HEK293 (cell line): ENCODE measurements at regions not wholly inside any gene's neighbourhood (a gene's known extent, or its start where the extent isn't known, plus 50 kb on each side); places are given as distances from the start of the nearest gene placed in this dataset.
"Not testable (repeated sequence)": the region's sequence is repeated elsewhere in the genome, so short reads cannot be mapped to it uniquely, and the experiment has no call there.

Source experiments
- CTCF ChIA-PET: fragments of 350-600 bp; formaldehyde crosslinking; extraction: SDS; loops from one replicate; lab custom pipeline; 2021; ENCODE audit warnings: antibody characterized with exemption; lab: Yijun Ruan, JAX
- POLR2A ChIA-PET: fragments of 300-600 bp; formaldehyde crosslinking; extraction: SDS; loops from one replicate; lab custom pipeline; 2020; ENCODE audit warnings: antibody characterized with exemption, inconsistent platforms; lab: Yijun Ruan, JAX
- H3K27ac ChIP-seq: fragments of 200-500 bp; sonication (Bioruptor generic); 2 replicates; pipeline ENCODE4 v1.5.1; 2014; ENCODE audit warnings: low read depth, low read length, control low read depth, inconsistent platforms; ENCODE audit errors: extremely low read depth
- H3K36me3 ChIP-seq, 2 experiments: fragments of 200-500 bp in 1 of 2; sonication (Bioruptor generic) in 1 of 2; 1 replicate in 1 of 2; 2 replicates in 1 of 2; pipeline ENCODE4 v1.5.1; 2014 to 2017; ENCODE audit warnings: inconsistent platforms in 2 of 2, low read length in 2 of 2; ENCODE audit not compliant: control insufficient read depth in 2 of 2, insufficient read depth in 1 of 2
- H3K4me1 ChIP-seq: fragments of 200-500 bp; sonication (Bioruptor generic); 2 replicates; pipeline ENCODE4 v1.5.1; 2014; ENCODE audit warnings: mild to moderate bottlenecking, low read length, inconsistent platforms; ENCODE audit not compliant: control insufficient read depth, insufficient read depth
- H3K4me3 ChIP-seq: 2 replicates; pipeline ENCODE4 v1.5.1; 2011; ENCODE audit warnings: low read depth, mild to moderate bottlenecking, control low read depth, low read length, moderate library complexity
- H3K9me3 ChIP-seq: fragments of 200-500 bp; sonication (Bioruptor generic); 2 replicates; pipeline ENCODE4 v1.5.1; 2014; ENCODE audit warnings: low read depth, low read length, inconsistent platforms; ENCODE audit not compliant: control insufficient read depth, insufficient read depth
- ZFP3 ChIP-seq: fragments of 450-650 bp; formaldehyde crosslinking; IDR thresholded peaks from 2 replicates; pipeline ENCODE4 v1.5.1; 2016; ENCODE audit warnings: low read depth, missing biosample characterization, missing genetic modification characterization

DNA sequence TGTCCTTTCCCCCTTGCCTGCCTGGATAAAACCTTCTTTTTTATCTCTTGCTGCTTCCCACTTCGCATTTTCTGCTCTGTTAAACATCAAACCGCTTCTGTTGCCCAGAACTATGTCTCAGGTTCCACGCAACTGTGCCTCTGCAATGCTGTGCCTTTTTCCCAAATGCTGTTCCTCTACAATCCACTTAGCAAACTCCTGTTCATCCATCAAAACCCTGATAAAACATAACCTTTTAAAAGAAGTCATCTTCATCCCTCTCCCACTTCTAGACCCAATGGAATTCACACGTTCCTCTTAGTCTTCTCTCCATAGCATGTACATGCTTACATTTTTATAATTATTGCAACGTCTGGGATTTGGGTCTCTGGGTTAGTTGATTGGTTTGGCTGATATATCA, 111.9 kb upstream of the RRN3 start:
- H3K4me1 ChIP-seq, H3K36me3 ChIP-seq, H3K27ac ChIP-seq, CTCF ChIA-PET, POLR2A ChIA-PET, H3K9me3 ChIP-seq, H3K4me3 ChIP-seq: not testable (repeated sequence)
- TF ChIP-seq ZFP3 (tag by site-specific recombination): peak; percentile 68

DNA sequence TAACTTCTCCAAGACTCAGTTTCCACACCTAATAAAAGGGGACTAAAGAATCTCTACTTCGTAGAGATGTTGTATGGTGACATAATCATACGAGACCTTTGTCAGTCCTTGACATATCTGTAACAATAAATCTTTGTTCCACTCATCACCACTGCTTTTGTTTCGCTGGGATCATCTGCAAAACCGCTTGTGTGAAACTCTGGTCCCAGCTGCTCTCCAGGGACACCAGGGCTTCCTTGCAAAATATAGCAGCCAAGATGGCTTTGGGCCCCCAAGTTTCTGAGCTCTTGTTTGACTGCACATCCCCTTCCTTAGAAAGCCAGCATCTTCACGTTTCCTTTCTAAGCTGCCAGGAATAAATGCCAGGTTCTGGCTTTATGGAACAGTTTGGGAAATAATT, 110.5 kb upstream of the RRN3 start:
- CTCF ChIA-PET, POLR2A ChIA-PET, H3K4me3 ChIP-seq, H3K36me3 ChIP-seq, H3K27ac ChIP-seq, H3K9me3 ChIP-seq, H3K4me1 ChIP-seq: not testable (repeated sequence)

DNA sequence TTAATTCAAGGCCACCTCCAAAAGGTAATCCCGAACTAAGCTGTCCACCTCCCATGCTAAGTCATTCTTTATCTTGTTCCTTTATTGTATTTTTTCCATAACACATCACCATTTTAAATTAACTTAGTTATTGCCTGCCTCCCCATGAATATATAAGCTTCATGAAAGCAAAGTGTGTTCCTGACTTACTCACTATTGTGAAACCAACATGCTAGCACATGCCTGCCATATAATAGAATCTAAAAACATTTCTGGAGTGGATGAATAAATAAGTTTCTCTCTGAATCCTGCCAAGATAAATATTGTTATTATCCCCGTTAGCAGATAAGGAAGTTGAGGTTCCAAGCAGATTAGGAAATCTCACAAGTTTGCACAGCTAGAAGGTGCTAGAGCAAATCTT, 98.7 kb upstream of the RRN3 start:
- H3K4me3 ChIP-seq, H3K9me3 ChIP-seq, POLR2A ChIA-PET, CTCF ChIA-PET, H3K36me3 ChIP-seq, H3K4me1 ChIP-seq, H3K27ac ChIP-seq: not testable (repeated sequence)

DNA sequence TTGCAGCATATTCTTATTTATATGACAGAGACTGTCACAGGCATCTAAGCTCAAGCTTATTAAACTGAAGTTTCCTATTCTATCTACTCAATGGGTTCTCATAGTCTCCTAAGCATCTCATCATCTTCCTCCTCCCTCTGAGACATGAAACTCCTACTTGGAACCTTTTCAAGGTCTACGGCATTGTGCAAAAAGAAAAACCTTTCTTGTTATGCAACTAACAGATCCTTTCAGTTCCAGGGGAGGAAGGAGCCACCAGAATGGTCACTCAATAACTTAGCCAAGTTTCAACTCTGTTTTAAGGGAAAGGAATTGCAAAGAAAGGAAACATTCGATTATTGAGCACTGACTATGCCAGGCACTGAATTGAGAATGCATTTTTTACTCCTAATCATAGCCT, 98.1 kb upstream of the RRN3 start:
- CTCF ChIA-PET: not testable (repeated sequence)

DNA sequence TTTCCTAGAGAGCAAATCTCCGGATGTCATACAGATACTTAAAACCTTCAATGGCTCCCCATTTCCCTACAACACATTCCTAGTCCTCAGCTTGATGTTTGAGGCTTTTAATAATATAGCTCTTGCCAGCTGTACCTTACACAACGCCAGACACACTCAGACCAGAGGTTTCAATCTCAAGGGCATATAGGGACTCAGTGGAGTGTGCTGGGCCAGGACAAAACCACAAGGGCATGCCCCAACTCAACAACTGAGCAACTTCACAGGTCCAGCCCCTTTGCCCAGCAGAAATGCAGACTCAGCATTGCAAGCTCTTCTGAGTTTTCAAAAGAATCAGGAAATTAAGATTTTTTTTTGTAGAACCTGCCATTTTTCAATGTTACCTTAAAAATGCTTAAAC, 95.4 kb upstream of the RRN3 start:
- POLR2A ChIA-PET, H3K27ac ChIP-seq, CTCF ChIA-PET, H3K4me1 ChIP-seq, H3K9me3 ChIP-seq, H3K36me3 ChIP-seq, H3K4me3 ChIP-seq: not testable (repeated sequence)

More for the DNA sequence above, 98.1 kb upstream of the RRN3 start:
- H3K27ac ChIP-seq, H3K4me1 ChIP-seq, H3K4me3 ChIP-seq, POLR2A ChIA-PET, H3K9me3 ChIP-seq, H3K36me3 ChIP-seq: not testable (repeated sequence)
